HepG2 (cell line): ENCODE measurements at regions not wholly inside any gene's neighbourhood (a gene's known extent, or its start where the extent isn't known, plus 50 kb on each side); places are given as distances from the start of the nearest gene placed in this dataset.

Experiments
- ATAC-seq: fragments of 200-7000 bp; cut with Tn5 transposase; 3 replicates; pipeline ENCODE4 v1.9.1; 2020; ENCODE audit warnings: mild to moderate bottlenecking, moderate library complexity
- BruUV-seq: library from RNA; stranded (reverse); fragments of 400-500 nt; replicated peaks from 2 replicates; lab custom pipeline; 2021; lab: Mats Ljungman, UMichigan
- CTCF ChIA-PET: fragments of 300-600 bp; formaldehyde crosslinking; extraction: SDS; loops from one replicate; lab custom pipeline; 2021; ENCODE audit warnings: low total read pairs, inconsistent platforms, low intra/inter-chr PET ratio; lab: Yijun Ruan, JAX
- POLR2A ChIA-PET: fragments of 350-600 bp; sonication (Branson Sonifier 250); formaldehyde crosslinking; loops from one replicate; lab custom pipeline; 2020; ENCODE audit warnings: antibody characterized with exemption, inconsistent platforms; lab: Yijun Ruan, JAX
- DNase-seq: peaks from one replicate; pipeline ENCODE4 v3.0.0-alpha.2; 2015; ENCODE audit warnings: low spot score
- FAIRE-seq: peaks from 3 replicates; lab custom pipeline; 2011; peaks lifted over from hg19 to GRCh38; lab: Jason Lieb, UNC
- H2AFZ ChIP-seq: one replicate; pipeline ENCODE4 v1.6.1; 2011; ENCODE audit warnings: low read length, inconsistent platforms
- H3K27ac ChIP-seq: fragments of 300-600 bp; 3 replicates; pipeline ENCODE4 v1.8.0; 2011; ENCODE audit warnings: mixed run types, mild to moderate bottlenecking, mixed read lengths, low read length, inconsistent platforms; ENCODE audit not compliant: insufficient read depth; ENCODE audit errors: extremely low read length
- H3K27me3 ChIP-seq, 2 experiments: fragments of 200-600 bp in 1 of 2; 2 replicates in 1 of 2; 3 replicates in 1 of 2; pipeline versions ENCODE4 v1.6.0 to v1.8.0; 2011; ENCODE audit warnings: low read length in 2 of 2, mild to moderate bottlenecking in 2 of 2, moderate library complexity in 2 of 2, inconsistent platforms in 1 of 2; ENCODE audit not compliant: insufficient read depth in 2 of 2, control insufficient read depth in 1 of 2
- H3K36me3 ChIP-seq, 2 experiments: fragments of 200-600 bp in 1 of 2; replicated peaks in 1 of 2; 2 replicates in 1 of 2; 3 replicates in 1 of 2; pipeline versions ENCODE4 v1.5.1 to v1.8.0; 2011; ENCODE audit warnings: low read length in 2 of 2, inconsistent platforms in 1 of 2; ENCODE audit not compliant: insufficient read depth in 2 of 2, control insufficient read depth in 1 of 2
- H3K4me1 ChIP-seq: 2 replicates; pipeline ENCODE4 v1.5.1; 2012; ENCODE audit warnings: low read length, inconsistent platforms; ENCODE audit not compliant: insufficient read depth
- H3K4me2 ChIP-seq: 2 replicates; pipeline ENCODE4 v1.6.0; 2011; ENCODE audit warnings: low read depth, low read length, inconsistent platforms
- H3K4me3 ChIP-seq, 3 experiments: fragments of 200-600 bp in 1 of 3; sonication (generic), shearing (Covaris generic) in 1 of 3; replicated peaks in 1 of 3; 2 replicates each; pipeline ENCODE4 v1.5.1; 2011 to 2016; ENCODE audit warnings: low read length in 3 of 3, inconsistent platforms in 2 of 3, low read depth in 2 of 3, mild to moderate bottlenecking in 2 of 3, control low read depth in 1 of 3, mixed read lengths in 1 of 3; ENCODE audit not compliant: insufficient read depth in 1 of 3
- H3K79me2 ChIP-seq: one replicate; pipeline ENCODE4 v1.6.1; 2011; ENCODE audit warnings: low read length, inconsistent platforms; ENCODE audit not compliant: insufficient read depth
- H3K9ac ChIP-seq: 2 replicates; pipeline ENCODE4 v1.6.0; 2011; ENCODE audit warnings: mild to moderate bottlenecking, low read depth, low read length, inconsistent platforms; ENCODE audit not compliant: insufficient read depth
- H3K9me3 ChIP-seq: 2 replicates; pipeline ENCODE4 v1.5.1; 2012; ENCODE audit warnings: mild to moderate bottlenecking, low read length
- H4K20me1 ChIP-seq: 2 replicates; pipeline ENCODE4 v1.6.0; 2011; ENCODE audit warnings: inconsistent platforms, mild to moderate bottlenecking, low read length, moderate library complexity; ENCODE audit not compliant: insufficient read depth
- BRCA1 ChIP-seq: sonication (generic); formaldehyde crosslinking; IDR thresholded peaks from 2 replicates; pipeline ENCODE4 v1.4.0; 2020; ENCODE audit warnings: missing genetic modification reagents
- HDAC6 ChIP-seq: fragments of 200-600 bp; sonication (generic); IDR thresholded peaks from 2 replicates; pipeline ENCODE4 v1.7.0; 2017; ENCODE audit warnings: mild to moderate bottlenecking, antibody characterized with exemption, low read length, low read depth
- KDM1A ChIP-seq: IDR thresholded peaks from 2 replicates; pipeline ENCODE4 v1.6.1; 2016; ENCODE audit warnings: missing compliant biosample characterization
- KLF12 ChIP-seq: sonication (generic); formaldehyde crosslinking; IDR thresholded peaks from 2 replicates; pipeline ENCODE4 v1.4.0; 2020; ENCODE audit warnings: missing genetic modification reagents, borderline replicate concordance
- NCOA1 ChIP-seq: sonication (generic); formaldehyde crosslinking; IDR thresholded peaks from 2 replicates; pipeline ENCODE4 v1.9.0; 2021; ENCODE audit warnings: missing genetic modification reagents
- NFIC ChIP-seq: IDR thresholded peaks from 2 replicates; pipeline ENCODE4 v1.6.1; 2012; ENCODE audit warnings: mild to moderate bottlenecking, low read length, inconsistent platforms
- ZFP41 ChIP-seq: sonication (generic); formaldehyde crosslinking; IDR thresholded peaks from 2 replicates; pipeline ENCODE4 v1.4.0; 2020; ENCODE audit warnings: mild to moderate bottlenecking, missing genetic modification reagents, borderline replicate concordance
- ZNF20 ChIP-seq: sonication (generic); formaldehyde crosslinking; IDR thresholded peaks from 2 replicates; pipeline ENCODE4 v1.4.0; 2020; ENCODE audit warnings: mild to moderate bottlenecking, moderate library complexity, missing genetic modification reagents
- ZNF251 ChIP-seq: sonication (generic); formaldehyde crosslinking; IDR thresholded peaks from 2 replicates; pipeline ENCODE4 v1.9.0; 2021; ENCODE audit warnings: mild to moderate bottlenecking, missing genetic modification reagents
- ZNF773 ChIP-seq: sonication (generic); formaldehyde crosslinking; IDR thresholded peaks from 2 replicates; pipeline ENCODE4 v1.4.0; 2020; ENCODE audit warnings: missing genetic modification reagents, borderline replicate concordance
- ZNF883 ChIP-seq: sonication (generic); formaldehyde crosslinking; IDR thresholded peaks from 2 replicates; pipeline ENCODE4 v1.5.1; 2020; ENCODE audit warnings: mild to moderate bottlenecking, missing genetic modification reagents; ENCODE audit errors: not compliant biosample characterization
- WGBS: methylation state at CpG from one replicate; pipeline ENCODE4 v1.1.6; 2017; ENCODE audit warnings: low lambda C conversion rate; 5-methylcytosine and 5-hydroxymethylcytosine counted together
- in situ Hi-C: cut with HindIII; loops from 2 replicates; pipeline ENCODE4 v1.10.0; 2017; ENCODE audit warnings: low pct_unique_long_range_greater_than_20kb; ENCODE audit not compliant: extremely low pct_ligation_motif_present
- intact Hi-C: fragments of 100-400 bp; cut with micrococcal nuclease; formaldehyde crosslinking; loops from one replicate; pipeline ENCODE4 v1.10.0; 2022; ENCODE audit not compliant: unreplicated experiment
- TF ChIP-seq, protein P1 (sequence below): IDR thresholded peaks from 2 replicates; pipeline ENCODE4 v1.6.1; 2016; ENCODE audit warnings: low read depth
- TF ChIP-seq, protein P2 (sequence below): sonication (generic); formaldehyde crosslinking; IDR thresholded peaks from 2 replicates; pipeline ENCODE4 v1.5.0; 2020; ENCODE audit warnings: mild to moderate bottlenecking, missing genetic modification reagents, borderline replicate concordance
- TF ChIP-seq, protein P3 (sequence below): sonication (generic); IDR thresholded peaks from 2 replicates; pipeline ENCODE4 v1.6.1; 2016; ENCODE audit warnings: low read depth, borderline replicate concordance
- TF ChIP-seq, protein P4 (sequence below): sonication (generic); formaldehyde crosslinking; IDR thresholded peaks from 2 replicates; pipeline ENCODE4 v1.5.0; 2020; ENCODE audit warnings: mild to moderate bottlenecking, missing genetic modification reagents

GRCh38 chr4:24080871-24081270 is 191.0 kb upstream of the PPARGC1A start:
- H3K4me3 ChIP-seq: no peak overlapping the region
- H3K4me1 ChIP-seq: no peaks in the 10 kb centered on the region
- H3K27ac ChIP-seq: no peak overlapping the region
- DNase-seq: no peak
- H3K27me3 ChIP-seq: no peaks in the 10 kb centered on the region
- H4K20me1 ChIP-seq: no peaks in the 10 kb centered on the region
- in situ Hi-C loops (no loop called here), intact Hi-C loops (no loop called here)
- H3K79me2 ChIP-seq: no peaks in the 10 kb centered on the region
- no TSS peak for BruUV-seq
- no peak overlapping the region for H3K4me2 ChIP-seq
- H2AFZ ChIP-seq: no peak overlapping the region
- 24% methylated on average over 2 of the region's 2 CpGs for WGBS
- ChIA-PET POLR2A (no interaction called here), CTCF (no interaction called here)
- no peaks in the 10 kb centered on the region for H3K9me3 ChIP-seq
- H3K36me3 ChIP-seq: no peaks in the 10 kb centered on the region
- no peak for ATAC-seq
- FAIRE-seq: no peak
- no peak overlapping the region for H3K9ac ChIP-seq
- no peak for TF ChIP-seq ZFP41
- TF ChIP-seq NFIC: no peak
- TF ChIP-seq, protein P1, sequence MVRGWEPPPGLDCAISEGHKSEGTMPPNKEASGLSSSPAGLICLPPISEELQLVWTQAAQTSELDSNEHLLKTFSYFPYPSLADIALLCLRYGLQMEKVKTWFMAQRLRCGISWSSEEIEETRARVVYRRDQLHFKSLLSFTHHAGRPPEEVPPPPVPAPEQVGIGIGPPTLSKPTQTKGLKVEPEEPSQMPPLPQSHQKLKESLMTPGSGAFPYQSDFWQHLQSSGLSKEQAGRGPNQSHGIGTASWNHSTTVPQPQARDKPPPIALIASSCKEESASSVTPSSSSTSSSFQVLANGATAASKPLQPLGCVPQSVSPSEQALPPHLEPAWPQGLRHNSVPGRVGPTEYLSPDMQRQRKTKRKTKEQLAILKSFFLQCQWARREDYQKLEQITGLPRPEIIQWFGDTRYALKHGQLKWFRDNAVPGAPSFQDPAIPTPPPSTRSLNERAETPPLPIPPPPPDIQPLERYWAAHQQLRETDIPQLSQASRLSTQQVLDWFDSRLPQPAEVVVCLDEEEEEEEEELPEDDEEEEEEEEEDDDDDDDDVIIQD (CRISPR knock-in tag): no peak
- no peak for TF ChIP-seq ZNF20
- TF ChIP-seq, protein P2, sequence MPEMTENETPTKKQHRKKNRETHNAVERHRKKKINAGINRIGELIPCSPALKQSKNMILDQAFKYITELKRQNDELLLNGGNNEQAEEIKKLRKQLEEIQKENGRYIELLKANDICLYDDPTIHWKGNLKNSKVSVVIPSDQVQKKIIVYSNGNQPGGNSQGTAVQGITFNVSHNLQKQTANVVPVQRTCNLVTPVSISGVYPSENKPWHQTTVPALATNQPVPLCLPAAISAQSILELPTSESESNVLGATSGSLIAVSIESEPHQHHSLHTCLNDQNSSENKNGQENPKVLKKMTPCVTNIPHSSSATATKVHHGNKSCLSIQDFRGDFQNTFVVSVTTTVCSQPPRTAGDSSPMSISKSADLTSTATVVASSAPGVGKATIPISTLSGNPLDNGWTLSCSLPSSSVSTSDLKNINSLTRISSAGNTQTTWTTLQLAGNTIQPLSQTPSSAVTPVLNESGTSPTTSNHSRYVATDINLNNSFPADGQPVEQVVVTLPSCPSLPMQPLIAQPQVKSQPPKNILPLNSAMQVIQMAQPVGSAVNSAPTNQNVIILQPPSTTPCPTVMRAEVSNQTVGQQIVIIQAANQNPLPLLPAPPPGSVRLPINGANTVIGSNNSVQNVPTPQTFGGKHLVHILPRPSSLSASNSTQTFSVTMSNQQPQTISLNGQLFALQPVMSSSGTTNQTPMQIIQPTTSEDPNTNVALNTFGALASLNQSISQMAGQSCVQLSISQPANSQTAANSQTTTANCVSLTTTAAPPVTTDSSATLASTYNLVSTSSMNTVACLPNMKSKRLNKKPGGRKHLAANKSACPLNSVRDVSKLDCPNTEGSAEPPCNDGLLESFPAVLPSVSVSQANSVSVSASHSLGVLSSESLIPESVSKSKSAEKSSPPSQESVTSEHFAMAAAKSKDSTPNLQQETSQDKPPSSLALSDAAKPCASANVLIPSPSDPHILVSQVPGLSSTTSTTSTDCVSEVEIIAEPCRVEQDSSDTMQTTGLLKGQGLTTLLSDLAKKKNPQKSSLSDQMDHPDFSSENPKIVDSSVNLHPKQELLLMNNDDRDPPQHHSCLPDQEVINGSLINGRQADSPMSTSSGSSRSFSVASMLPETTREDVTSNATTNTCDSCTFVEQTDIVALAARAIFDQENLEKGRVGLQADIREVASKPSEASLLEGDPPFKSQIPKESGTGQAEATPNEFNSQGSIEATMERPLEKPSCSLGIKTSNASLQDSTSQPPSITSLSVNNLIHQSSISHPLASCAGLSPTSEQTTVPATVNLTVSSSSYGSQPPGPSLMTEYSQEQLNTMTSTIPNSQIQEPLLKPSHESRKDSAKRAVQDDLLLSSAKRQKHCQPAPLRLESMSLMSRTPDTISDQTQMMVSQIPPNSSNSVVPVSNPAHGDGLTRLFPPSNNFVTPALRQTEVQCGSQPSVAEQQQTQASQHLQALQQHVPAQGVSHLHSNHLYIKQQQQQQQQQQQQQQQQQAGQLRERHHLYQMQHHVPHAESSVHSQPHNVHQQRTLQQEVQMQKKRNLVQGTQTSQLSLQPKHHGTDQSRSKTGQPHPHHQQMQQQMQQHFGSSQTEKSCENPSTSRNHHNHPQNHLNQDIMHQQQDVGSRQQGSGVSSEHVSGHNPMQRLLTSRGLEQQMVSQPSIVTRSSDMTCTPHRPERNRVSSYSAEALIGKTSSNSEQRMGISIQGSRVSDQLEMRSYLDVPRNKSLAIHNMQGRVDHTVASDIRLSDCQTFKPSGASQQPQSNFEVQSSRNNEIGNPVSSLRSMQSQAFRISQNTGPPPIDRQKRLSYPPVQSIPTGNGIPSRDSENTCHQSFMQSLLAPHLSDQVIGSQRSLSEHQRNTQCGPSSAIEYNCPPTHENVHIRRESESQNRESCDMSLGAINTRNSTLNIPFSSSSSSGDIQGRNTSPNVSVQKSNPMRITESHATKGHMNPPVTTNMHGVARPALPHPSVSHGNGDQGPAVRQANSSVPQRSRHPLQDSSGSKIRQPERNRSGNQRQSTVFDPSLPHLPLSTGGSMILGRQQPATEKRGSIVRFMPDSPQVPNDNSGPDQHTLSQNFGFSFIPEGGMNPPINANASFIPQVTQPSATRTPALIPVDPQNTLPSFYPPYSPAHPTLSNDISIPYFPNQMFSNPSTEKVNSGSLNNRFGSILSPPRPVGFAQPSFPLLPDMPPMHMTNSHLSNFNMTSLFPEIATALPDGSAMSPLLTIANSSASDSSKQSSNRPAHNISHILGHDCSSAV (CRISPR knock-in tag): no peak
- TF ChIP-seq ZNF251 (CRISPR knock-in tag): no peak
- no peak for TF ChIP-seq HDAC6
- TF ChIP-seq KDM1A (CRISPR knock-in tag): no peak
- TF ChIP-seq, protein P3, sequence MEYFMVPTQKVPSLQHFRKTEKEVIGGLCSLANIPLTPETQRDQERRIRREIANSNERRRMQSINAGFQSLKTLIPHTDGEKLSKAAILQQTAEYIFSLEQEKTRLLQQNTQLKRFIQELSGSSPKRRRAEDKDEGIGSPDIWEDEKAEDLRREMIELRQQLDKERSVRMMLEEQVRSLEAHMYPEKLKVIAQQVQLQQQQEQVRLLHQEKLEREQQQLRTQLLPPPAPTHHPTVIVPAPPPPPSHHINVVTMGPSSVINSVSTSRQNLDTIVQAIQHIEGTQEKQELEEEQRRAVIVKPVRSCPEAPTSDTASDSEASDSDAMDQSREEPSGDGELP: no peak
- no peak for TF ChIP-seq ZNF883 (CRISPR knock-in tag)
- no peak for TF ChIP-seq NCOA1
- no peak for TF ChIP-seq ZNF773
- no peak for TF ChIP-seq KLF12 (CRISPR knock-in tag)
- no peak for TF ChIP-seq BRCA1
- TF ChIP-seq, protein P4, sequence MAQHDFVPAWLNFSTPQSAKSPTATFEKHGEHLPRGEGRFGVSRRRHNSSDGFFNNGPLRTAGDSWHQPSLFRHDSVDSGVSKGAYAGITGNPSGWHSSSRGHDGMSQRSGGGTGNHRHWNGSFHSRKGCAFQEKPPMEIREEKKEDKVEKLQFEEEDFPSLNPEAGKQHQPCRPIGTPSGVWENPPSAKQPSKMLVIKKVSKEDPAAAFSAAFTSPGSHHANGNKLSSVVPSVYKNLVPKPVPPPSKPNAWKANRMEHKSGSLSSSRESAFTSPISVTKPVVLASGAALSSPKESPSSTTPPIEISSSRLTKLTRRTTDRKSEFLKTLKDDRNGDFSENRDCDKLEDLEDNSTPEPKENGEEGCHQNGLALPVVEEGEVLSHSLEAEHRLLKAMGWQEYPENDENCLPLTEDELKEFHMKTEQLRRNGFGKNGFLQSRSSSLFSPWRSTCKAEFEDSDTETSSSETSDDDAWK (CRISPR knock-in tag): no peak
